ENCODE measurements at regions not wholly inside any gene's neighbourhood (a gene's known extent, or its start where the extent isn't known, plus 50 kb on each side); places are given as distances from the start of the nearest gene placed in this dataset.

DNA sequence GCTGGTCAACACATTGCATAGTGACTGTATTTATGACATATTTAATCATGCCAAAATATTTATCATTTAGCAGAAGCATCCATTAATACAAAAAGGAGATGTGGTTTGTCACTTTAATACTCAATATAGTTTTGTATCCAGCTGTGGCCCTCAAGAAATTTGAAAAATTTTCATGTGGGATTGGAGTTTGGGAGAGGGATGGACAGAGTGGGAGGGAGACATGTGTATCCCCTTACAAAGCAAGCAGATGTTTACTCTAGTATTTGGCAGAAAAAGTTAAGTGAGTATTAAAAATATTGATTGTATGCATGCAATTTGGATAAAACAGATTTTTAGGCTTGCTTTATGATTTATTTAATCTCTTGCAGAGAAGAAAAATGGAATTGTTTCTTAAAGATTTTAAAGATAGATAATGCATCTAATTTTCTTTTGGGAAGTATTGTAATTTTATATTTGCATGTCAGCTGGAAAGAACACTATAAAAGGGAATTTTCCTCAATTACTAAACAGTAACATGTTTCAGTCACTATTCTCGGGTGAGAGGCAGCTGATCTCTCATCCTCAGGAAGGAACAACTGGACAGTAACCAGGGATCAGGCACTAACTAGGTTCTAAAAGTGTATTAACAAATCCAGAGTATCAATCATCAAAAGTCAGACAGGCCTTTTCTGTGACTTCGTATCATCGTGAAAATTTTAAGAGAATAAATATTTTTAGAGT, 1184.7 kb upstream of the NXPH2 start:
- 87% methylated on average over 3 of the region's 3 CpGs for WGBS
- H3K27me3 ChIP-seq (ENCODE audit: control insufficient read depth in 4 of 4, insufficient read depth in 4 of 4, low read length in 3 of 4) = no peaks in the 10 kb centered on the region
- no peak overlapping the region for H3K4me3 ChIP-seq (ENCODE audit: low read depth in 1 of 3, low read length in 3 of 3)
- no peak overlapping the region for H3K27ac ChIP-seq (ENCODE audit: low read depth in 1 of 2, low read length in 2 of 2)
- H3K9ac ChIP-seq (ENCODE audit: low read depth in 1 of 2, low read length in 2 of 2) = no peak overlapping the region
- H3K36me3 ChIP-seq (ENCODE audit: control insufficient read depth in 4 of 4, insufficient read depth in 3 of 4, low read depth in 1 of 4, low read length in 3 of 4) = no peaks in the 10 kb centered on the region
- no peaks in the 10 kb centered on the region for H3K4me1 ChIP-seq (ENCODE audit: control insufficient read depth in 4 of 4, insufficient read depth in 4 of 4, low read length in 3 of 4)
- TF ChIP-seq, protein P1, sequence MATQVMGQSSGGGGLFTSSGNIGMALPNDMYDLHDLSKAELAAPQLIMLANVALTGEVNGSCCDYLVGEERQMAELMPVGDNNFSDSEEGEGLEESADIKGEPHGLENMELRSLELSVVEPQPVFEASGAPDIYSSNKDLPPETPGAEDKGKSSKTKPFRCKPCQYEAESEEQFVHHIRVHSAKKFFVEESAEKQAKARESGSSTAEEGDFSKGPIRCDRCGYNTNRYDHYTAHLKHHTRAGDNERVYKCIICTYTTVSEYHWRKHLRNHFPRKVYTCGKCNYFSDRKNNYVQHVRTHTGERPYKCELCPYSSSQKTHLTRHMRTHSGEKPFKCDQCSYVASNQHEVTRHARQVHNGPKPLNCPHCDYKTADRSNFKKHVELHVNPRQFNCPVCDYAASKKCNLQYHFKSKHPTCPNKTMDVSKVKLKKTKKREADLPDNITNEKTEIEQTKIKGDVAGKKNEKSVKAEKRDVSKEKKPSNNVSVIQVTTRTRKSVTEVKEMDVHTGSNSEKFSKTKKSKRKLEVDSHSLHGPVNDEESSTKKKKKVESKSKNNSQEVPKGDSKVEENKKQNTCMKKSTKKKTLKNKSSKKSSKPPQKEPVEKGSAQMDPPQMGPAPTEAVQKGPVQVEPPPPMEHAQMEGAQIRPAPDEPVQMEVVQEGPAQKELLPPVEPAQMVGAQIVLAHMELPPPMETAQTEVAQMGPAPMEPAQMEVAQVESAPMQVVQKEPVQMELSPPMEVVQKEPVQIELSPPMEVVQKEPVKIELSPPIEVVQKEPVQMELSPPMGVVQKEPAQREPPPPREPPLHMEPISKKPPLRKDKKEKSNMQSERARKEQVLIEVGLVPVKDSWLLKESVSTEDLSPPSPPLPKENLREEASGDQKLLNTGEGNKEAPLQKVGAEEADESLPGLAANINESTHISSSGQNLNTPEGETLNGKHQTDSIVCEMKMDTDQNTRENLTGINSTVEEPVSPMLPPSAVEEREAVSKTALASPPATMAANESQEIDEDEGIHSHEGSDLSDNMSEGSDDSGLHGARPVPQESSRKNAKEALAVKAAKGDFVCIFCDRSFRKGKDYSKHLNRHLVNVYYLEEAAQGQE (IDR thresholded peaks at IDR 0.05) = no peak
- TF ChIP-seq FOXA2 (IDR thresholded peaks at IDR 0.05) = no peak
- TF ChIP-seq EGR1 (IDR thresholded peaks at IDR 0.05; ENCODE audit: low read depth in 2 of 2) = no peak
- H3K9me3 ChIP-seq (ENCODE audit: control insufficient read depth in 4 of 4, low read length in 3 of 4) = no peaks in the 10 kb centered on the region
- DNase-seq (ENCODE audit: low spot score) = no peak

DNA sequence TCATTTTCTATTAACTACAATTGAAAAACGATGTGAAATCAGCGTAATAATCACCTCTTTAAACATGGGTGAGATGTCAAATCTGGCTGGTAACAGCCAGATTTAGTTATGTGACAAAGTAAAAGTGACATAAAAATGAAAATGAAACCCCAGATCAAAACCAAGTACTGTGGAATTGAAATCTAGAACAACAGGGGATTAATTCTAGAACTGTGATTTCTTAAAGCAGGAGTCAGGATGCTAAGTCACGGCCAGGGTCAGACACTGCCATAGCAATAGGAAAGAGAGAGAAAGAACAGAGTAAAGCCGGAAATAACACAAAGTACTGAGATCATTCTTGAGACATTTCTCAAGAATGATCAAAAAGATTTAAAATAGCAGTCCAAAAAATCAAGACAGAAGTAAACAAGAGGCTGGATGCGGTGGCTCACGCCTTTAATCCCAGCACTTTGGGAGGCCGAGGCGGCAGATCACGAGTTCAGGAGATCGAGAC, 1183.7 kb upstream of the NXPH2 start:
- Histone ChIP-seq H3K36me3 (ENCODE audit: control insufficient read depth in 4 of 4, insufficient read depth in 3 of 4, low read depth in 1 of 4, low read length in 3 of 4) (no peaks in the 10 kb centered on the region), H3K27me3 (ENCODE audit: control insufficient read depth in 4 of 4, insufficient read depth in 4 of 4, low read length in 3 of 4) (no peaks in the 10 kb centered on the region), H3K4me1 (ENCODE audit: control insufficient read depth in 4 of 4, insufficient read depth in 4 of 4, low read length in 3 of 4) (no peaks in the 10 kb centered on the region), H3K9ac (ENCODE audit: low read depth in 1 of 2, low read length in 2 of 2) (no peak overlapping the region), H3K9me3 (ENCODE audit: control insufficient read depth in 4 of 4, low read length in 3 of 4) (no peaks in the 10 kb centered on the region), H3K4me3 (ENCODE audit: low read depth in 1 of 3, low read length in 3 of 3) (no peak overlapping the region), H3K27ac (ENCODE audit: low read depth in 1 of 2, low read length in 2 of 2) (no peak overlapping the region)
- TF ChIP-seq, protein P2, sequence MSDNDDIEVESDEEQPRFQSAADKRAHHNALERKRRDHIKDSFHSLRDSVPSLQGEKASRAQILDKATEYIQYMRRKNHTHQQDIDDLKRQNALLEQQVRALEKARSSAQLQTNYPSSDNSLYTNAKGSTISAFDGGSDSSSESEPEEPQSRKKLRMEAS (IDR thresholded peaks at IDR 0.05) = no peak
- TF ChIP-seq HNF4A (conservative IDR thresholded peaks at IDR 0.05) = no peak
- TF ChIP-seq NR2F2 (IDR thresholded peaks at IDR 0.05) = no peak
- no peak for TF ChIP-seq RXRA (IDR thresholded peaks at IDR 0.05)
- TF ChIP-seq, protein P1 (IDR thresholded peaks at IDR 0.05) = no peak
- TF ChIP-seq EGR1 (IDR thresholded peaks at IDR 0.05; ENCODE audit: low read depth in 2 of 2) = no peak
- no peak for DNase-seq (ENCODE audit: low spot score)
- WGBS = 73% methylated on average over 10 of the region's 10 CpGs

All from liver (tissue), 7 donors.